Skeletal muscle tissue (tissue), 3 donors: ENCODE measurements at regions not wholly inside any gene's neighbourhood (a gene's known extent, or its start where the extent isn't known, plus 50 kb on each side); places are given as distances from the start of the nearest gene placed in this dataset.

ENCODE experiments used
- H3K27ac ChIP-seq: one replicate; pipeline ENCODE4 v1.7.0; 2013; ENCODE audit warnings: mild to moderate bottlenecking, low read depth, low read length, inconsistent platforms
- H3K27me3 ChIP-seq, 3 donors: one replicate each; pipeline ENCODE4 v1.7.0; 2013; ENCODE audit warnings: low read length in 3 of 3; ENCODE audit not compliant: control insufficient read depth in 3 of 3, insufficient read depth in 3 of 3
- H3K36me3 ChIP-seq, 3 donors: one replicate each; pipeline ENCODE4 v1.7.0; 2013; ENCODE audit warnings: low read length in 3 of 3; ENCODE audit not compliant: control insufficient read depth in 3 of 3, insufficient read depth in 3 of 3
- H3K4me1 ChIP-seq, 3 donors: one replicate each; pipeline ENCODE4 v1.7.0; 2013; ENCODE audit warnings: low read length in 3 of 3, mild to moderate bottlenecking in 3 of 3; ENCODE audit not compliant: control insufficient read depth in 3 of 3, insufficient read depth in 3 of 3
- H3K4me3 ChIP-seq, 3 donors: one replicate each; pipeline ENCODE4 v1.7.0; 2013; ENCODE audit warnings: low read length in 3 of 3
- H3K9ac ChIP-seq, 3 donors: one replicate each; pipeline ENCODE4 v1.7.0; 2013; ENCODE audit warnings: low read length in 3 of 3, mild to moderate bottlenecking in 3 of 3, moderate library complexity in 2 of 3, low read depth in 1 of 3
- H3K9me3 ChIP-seq, 3 donors: one replicate each; pipeline ENCODE4 v1.7.0; 2013; ENCODE audit warnings: low read length in 3 of 3; ENCODE audit not compliant: control insufficient read depth in 3 of 3
- donor health status: Osteomylitis.

- no peaks in the 10 kb centered on the region for H3K4me1 ChIP-seq
- no peaks in the 10 kb centered on the region for H3K36me3 ChIP-seq
- H3K9ac ChIP-seq = no peak overlapping the region
- no peaks in the 10 kb centered on the region for H3K27me3 ChIP-seq
- H3K27ac ChIP-seq = no peak overlapping the region
- no peak overlapping the region for H3K4me3 ChIP-seq
- peaks cover 0 to 2% (median 0%) of the 10 kb centered on the region in 3 donors for H3K9me3 ChIP-seq
Measured at GRCh38 chr6:145489583-145489982, 245.7 kb downstream of the EPM2A start.

GRCh38 chr6:145490068-145490467 is 245.3 kb downstream of the EPM2A start:
- Histone ChIP-seq H3K27ac (no peak overlapping the region), H3K36me3 (no peaks in the 10 kb centered on the region)

GRCh38 chr6:145491126-145491525 is 244.2 kb downstream of the EPM2A start:
- Histone ChIP-seq H3K27me3 (no peaks in the 10 kb centered on the region), H3K27ac (no peak overlapping the region), H3K4me1 (no peaks in the 10 kb centered on the region), H3K36me3 (no peaks in the 10 kb centered on the region), H3K9ac (no peak overlapping the region), H3K4me3 (no peak overlapping the region), H3K9me3 (peaks cover 0 to 2% (median 0%) of the 10 kb centered on the region in 3 donors)

More at GRCh38 chr6:145490068-145490467, 245.3 kb downstream of the EPM2A start:
- H3K4me3 ChIP-seq = no peak overlapping the region
- peaks cover 0 to 2% (median 0%) of the 10 kb centered on the region in 3 donors for H3K9me3 ChIP-seq
- H3K4me1 ChIP-seq = no peaks in the 10 kb centered on the region
- no peak overlapping the region for H3K9ac ChIP-seq
- no peaks in the 10 kb centered on the region for H3K27me3 ChIP-seq

- Histone ChIP-seq H3K9me3 (no peaks in the 10 kb centered on the region), H3K27me3 (no peaks in the 10 kb centered on the region), H3K27ac (no peak overlapping the region)
Measured at GRCh38 chr6:145497006-145497405, 238.3 kb downstream of the EPM2A start.

GRCh38 chr6:145498425-145498824 is 236.9 kb downstream of the EPM2A start:
- Histone ChIP-seq H3K27ac (no peak overlapping the region), H3K27me3 (no peaks in the 10 kb centered on the region), H3K4me3 (no peak overlapping the region), H3K4me1 (no peaks in the 10 kb centered on the region), H3K36me3 (no peaks in the 10 kb centered on the region), H3K9ac (no peak overlapping the region), H3K9me3 (no peaks in the 10 kb centered on the region)

More at GRCh38 chr6:145497006-145497405, 238.3 kb downstream of the EPM2A start:
- Histone ChIP-seq H3K4me1 (no peaks in the 10 kb centered on the region), H3K9ac (no peak overlapping the region), H3K36me3 (no peaks in the 10 kb centered on the region), H3K4me3 (no peak overlapping the region)

- no peak overlapping the region for H3K27ac ChIP-seq
- no peaks in the 10 kb centered on the region for H3K36me3 ChIP-seq
- H3K4me3 ChIP-seq = no peak overlapping the region
- H3K4me1 ChIP-seq = peaks cover 0 to 6% (median 4%) of the 10 kb centered on the region in 3 donors
- H3K9ac ChIP-seq = no peak overlapping the region
- no peaks in the 10 kb centered on the region for H3K9me3 ChIP-seq
- no peaks in the 10 kb centered on the region for H3K27me3 ChIP-seq
Measured at GRCh38 chr6:145502416-145502815, 232.9 kb downstream of the EPM2A start.

- Histone ChIP-seq H3K4me1 (peaks cover 0 to 6% (median 4%) of the 10 kb centered on the region in 3 donors), H3K36me3 (no peaks in the 10 kb centered on the region), H3K27me3 (no peaks in the 10 kb centered on the region), H3K9me3 (peaks cover 0 to 5% (median 4%) of the 10 kb centered on the region in 3 donors), H3K4me3 (no peak overlapping the region), H3K27ac (no peak overlapping the region), H3K9ac (no peak overlapping the region)
Measured at GRCh38 chr6:145506136-145506535, 229.2 kb downstream of the EPM2A start.

GRCh38 chr6:145506565-145506964 is 228.8 kb downstream of the EPM2A start:
- peaks cover 0 to 5% (median 4%) of the 10 kb centered on the region in 3 donors for H3K9me3 ChIP-seq
- no peak overlapping the region for H3K9ac ChIP-seq
- peaks cover 0 to 6% (median 4%) of the 10 kb centered on the region in 3 donors for H3K4me1 ChIP-seq
- no peaks in the 10 kb centered on the region for H3K27me3 ChIP-seq
- no peak overlapping the region for H3K27ac ChIP-seq
- H3K4me3 ChIP-seq = no peak overlapping the region
- H3K36me3 ChIP-seq = no peaks in the 10 kb centered on the region

- Histone ChIP-seq H3K4me1 (peaks cover 0 to 6% (median 4%) of the 10 kb centered on the region in 3 donors), H3K27me3 (no peaks in the 10 kb centered on the region), H3K27ac (no peak overlapping the region), H3K9me3 (peaks cover 0 to 5% (median 4%) of the 10 kb centered on the region in 3 donors), H3K9ac (no peak overlapping the region), H3K36me3 (no peaks in the 10 kb centered on the region), H3K4me3 (no peak overlapping the region)
Measured at GRCh38 chr6:145507239-145507638, 228.1 kb downstream of the EPM2A start.

- Histone ChIP-seq H3K4me3 (peak overlapping the region in 1 of 3 donors; percentile 14), H3K27me3 (no peaks in the 10 kb centered on the region), H3K9me3 (peaks cover 0 to 5% (median 4%) of the 10 kb centered on the region in 3 donors), H3K27ac (no peak overlapping the region), H3K4me1 (peaks cover 0 to 6% (median 4%) of the 10 kb centered on the region in 3 donors), H3K9ac (no peak overlapping the region), H3K36me3 (no peaks in the 10 kb centered on the region)
Measured at GRCh38 chr6:145508107-145508506, 227.2 kb downstream of the EPM2A start.
